ENCODE measurements at regions not wholly inside any gene's neighbourhood (a gene's known extent, or its start where the extent isn't known, plus 50 kb on each side); places are given as distances from the start of the nearest gene placed in this dataset.

GRCh38 chr4:128366212-128366611, 78.6 kb upstream of the PGRMC2 start:
- no peak for TF ChIP-seq POLR2A (IDR thresholded peaks at IDR 0.05; ENCODE audit: low read depth, low read length)
- no peak for TF ChIP-seq CTCF (conservative IDR thresholded peaks at IDR 0.05; ENCODE audit: low read depth, low read length)
- TF ChIP-seq ELK1 (IDR thresholded peaks at IDR 0.05; ENCODE audit: borderline replicate concordance, low read depth, low read length), result no peak
- TF ChIP-seq FOS (IDR thresholded peaks at IDR 0.05; ENCODE audit: low read depth, low read length), result no peak
- no peak for TF ChIP-seq RAD21 (IDR thresholded peaks at IDR 0.05; ENCODE audit: low read length)
- no peak for TF ChIP-seq CEBPB (IDR thresholded peaks at IDR 0.05; ENCODE audit: low read depth, low read length)
- peak; percentile 66 for TF ChIP-seq MAFK (IDR thresholded peaks at IDR 0.05; ENCODE audit: low read depth, low read length)
- no peak for TF ChIP-seq MXI1 (IDR thresholded peaks at IDR 0.05; ENCODE audit: borderline replicate concordance, low read depth, low read length)
- TF ChIP-seq NFE2L2 (IDR thresholded peaks at IDR 0.05; ENCODE audit: low read depth, low read length), result no peak
- no peak for TF ChIP-seq USF2 (IDR thresholded peaks at IDR 0.05; ENCODE audit: low read depth, low read length)
- no peak for TF ChIP-seq CHD1 (IDR thresholded peaks at IDR 0.05; ENCODE audit: low read depth, low read length)
- no peak for TF ChIP-seq SMC3 (IDR thresholded peaks at IDR 0.05; ENCODE audit: low read depth, low read length)
- no peak for TF ChIP-seq RFX5 (IDR thresholded peaks at IDR 0.05; ENCODE audit: low read depth, low read length)
- TF ChIP-seq BHLHE40 (IDR thresholded peaks at IDR 0.05; ENCODE audit: low read depth, low read length), result no peak

All from IMR-90 (cell line).